ENCODE measurements at regions not wholly inside any gene's neighbourhood (a gene's known extent, or its start where the extent isn't known, plus 50 kb on each side); places are given as distances from the start of the nearest gene placed in this dataset.

GRCh38 chr3:146747051-146747450 is 141.9 kb upstream of the PLSCR5 start:
- no peaks in the 10 kb centered on the region for H4K20me1 ChIP-seq (ENCODE audit: control insufficient read depth, insufficient read depth, low read depth, low read length)

DNA sequence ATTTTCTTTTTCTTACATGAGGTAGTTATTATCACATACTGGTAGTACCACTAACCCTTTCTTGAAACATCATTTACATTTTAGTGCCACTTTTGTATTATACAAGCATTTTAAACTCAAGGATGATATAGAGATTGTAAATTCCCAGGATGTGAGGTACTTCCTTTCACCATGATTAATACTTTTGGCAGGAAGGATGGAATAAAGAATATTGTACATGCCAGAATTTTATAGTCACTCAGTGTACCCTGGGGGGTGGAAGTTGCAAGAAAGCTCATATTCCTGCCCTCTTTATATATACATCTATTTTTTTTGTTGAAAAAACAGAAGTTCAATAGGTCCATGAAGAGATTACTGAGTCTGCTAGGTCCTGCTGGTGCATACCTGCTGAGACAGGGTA is 141.0 kb upstream of the PLSCR5 start:
- no peaks in the 10 kb centered on the region for H3K27me3 ChIP-seq (ENCODE audit: control insufficient read depth, low read length)
- H3K9me2 ChIP-seq (replicated peaks; ENCODE audit: control insufficient read depth, low read length): no peaks in the 10 kb centered on the region
- H3K36me3 ChIP-seq (ENCODE audit: control insufficient read depth, low read length): no peaks in the 10 kb centered on the region
- H3K27ac ChIP-seq (ENCODE audit: low read depth, low read length): no peak overlapping the region
- no peaks in the 10 kb centered on the region for H3K9me3 ChIP-seq (ENCODE audit: control insufficient read depth, insufficient read depth, low read length)
- H3K4me1 ChIP-seq (ENCODE audit: control insufficient read depth, low read length): no peaks in the 10 kb centered on the region
- H3F3A ChIP-seq (ENCODE audit: control insufficient read depth, insufficient read depth): no peaks in the 10 kb centered on the region
- TF ChIP-seq EZH2phosphoT487 (IDR thresholded peaks at IDR 0.05; ENCODE audit: borderline replicate concordance, low read length): no peak
- no peak for TF ChIP-seq CTCF (IDR thresholded peaks at IDR 0.05; ENCODE audit: low read depth, low read length, poor library complexity, severe bottlenecking)
- H4K20me1 ChIP-seq (ENCODE audit: control insufficient read depth, insufficient read depth, low read depth, low read length): no peaks in the 10 kb centered on the region
- H3K4me3 ChIP-seq (ENCODE audit: low read length): no peak overlapping the region
- no peaks in the 10 kb centered on the region for H3K79me2 ChIP-seq (ENCODE audit: control insufficient read depth, low read length)
- no peak overlapping the region for H3K4me2 ChIP-seq (ENCODE audit: low read length)

More at GRCh38 chr3:146747051-146747450, 141.9 kb upstream of the PLSCR5 start:
- no peaks in the 10 kb centered on the region for H3K36me3 ChIP-seq (ENCODE audit: control insufficient read depth, low read length)
- no peaks in the 10 kb centered on the region for H3K4me1 ChIP-seq (ENCODE audit: control insufficient read depth, low read length)
- no peaks in the 10 kb centered on the region for H3F3A ChIP-seq (ENCODE audit: control insufficient read depth, insufficient read depth)
- H3K4me2 ChIP-seq (ENCODE audit: low read length): no peak overlapping the region
- TF ChIP-seq CTCF (IDR thresholded peaks at IDR 0.05; ENCODE audit: low read depth, low read length, poor library complexity, severe bottlenecking) (no peak), EZH2phosphoT487 (IDR thresholded peaks at IDR 0.05; ENCODE audit: borderline replicate concordance, low read length) (no peak)
- H3K4me3 ChIP-seq (ENCODE audit: low read length): no peak overlapping the region
- no peaks in the 10 kb centered on the region for H3K9me3 ChIP-seq (ENCODE audit: control insufficient read depth, insufficient read depth, low read length)
- no peaks in the 10 kb centered on the region for H3K79me2 ChIP-seq (ENCODE audit: control insufficient read depth, low read length)
- no peak overlapping the region for H3K27ac ChIP-seq (ENCODE audit: low read depth, low read length)
- H3K9me2 ChIP-seq (replicated peaks; ENCODE audit: control insufficient read depth, low read length): no peaks in the 10 kb centered on the region
- no peaks in the 10 kb centered on the region for H3K27me3 ChIP-seq (ENCODE audit: control insufficient read depth, low read length)

GRCh38 chr3:146739203-146739671 is 134.1 kb upstream of the PLSCR5 start:
- TF ChIP-seq CTCF (IDR thresholded peaks at IDR 0.05; ENCODE audit: low read depth, low read length, poor library complexity, severe bottlenecking): no peak
- no peak for TF ChIP-seq EZH2phosphoT487 (IDR thresholded peaks at IDR 0.05; ENCODE audit: borderline replicate concordance, low read length)
- no peak overlapping the region for H3K27ac ChIP-seq (ENCODE audit: low read depth, low read length)

More at GRCh38 chr3:146739203-146739671, 134.1 kb upstream of the PLSCR5 start:
- Histone ChIP-seq H3F3A (ENCODE audit: control insufficient read depth, insufficient read depth) (no peaks in the 10 kb centered on the region), H3K4me3 (ENCODE audit: low read length) (no peak overlapping the region), H3K4me1 (ENCODE audit: control insufficient read depth, low read length) (no peaks in the 10 kb centered on the region), H4K20me1 (ENCODE audit: control insufficient read depth, insufficient read depth, low read depth, low read length) (no peaks in the 10 kb centered on the region), H3K79me2 (ENCODE audit: control insufficient read depth, low read length) (no peaks in the 10 kb centered on the region), H3K36me3 (ENCODE audit: control insufficient read depth, low read length) (no peaks in the 10 kb centered on the region), H3K9me3 (ENCODE audit: control insufficient read depth, insufficient read depth, low read length) (no peaks in the 10 kb centered on the region), H3K4me2 (ENCODE audit: low read length) (no peak overlapping the region), H3K27me3 (ENCODE audit: control insufficient read depth, low read length) (no peaks in the 10 kb centered on the region), H3K9me2 (replicated peaks; ENCODE audit: control insufficient read depth, low read length) (no peaks in the 10 kb centered on the region)

Data from DOHH2 (cell line).